ENCODE measurements at regions not wholly inside any gene's neighbourhood (a gene's known extent, or its start where the extent isn't known, plus 50 kb on each side); places are given as distances from the start of the nearest gene placed in this dataset.

DNA sequence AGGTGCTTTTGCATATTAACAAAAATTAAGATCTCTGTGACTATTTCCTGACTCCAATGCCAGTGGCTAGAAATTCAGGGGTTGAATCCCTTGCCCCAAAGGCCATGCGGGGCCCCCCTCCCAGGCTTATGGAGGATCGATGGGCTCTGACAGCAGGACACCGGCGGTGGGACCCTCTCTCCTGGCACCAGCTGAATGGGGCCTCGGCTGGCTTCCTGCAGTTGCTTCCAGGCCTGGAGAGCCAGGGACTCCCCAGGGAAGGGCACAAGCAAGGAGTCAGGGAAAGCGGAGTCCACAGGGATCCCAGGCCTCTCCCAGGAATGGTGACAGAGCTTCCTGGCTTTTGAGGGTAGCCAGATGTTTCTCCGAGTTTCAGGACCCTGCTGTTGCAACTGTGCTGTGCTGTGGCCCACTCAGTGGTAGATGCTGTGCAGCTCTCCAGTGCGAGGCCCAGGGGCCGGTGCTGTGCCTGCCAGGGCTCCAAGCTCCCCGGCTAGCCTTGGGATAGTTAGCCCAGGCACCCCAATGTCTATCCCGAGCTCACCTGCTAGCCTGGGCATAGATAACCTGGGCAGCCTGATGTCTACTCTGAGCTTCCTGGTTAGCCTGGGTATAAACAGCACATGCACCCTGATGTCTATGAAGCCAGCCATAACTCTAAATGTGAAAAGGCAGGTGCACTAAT is 372.6 kb downstream of the SHANK2 start:
- Histone ChIP-seq H3F3A (ENCODE audit: low read depth) (no peaks in the 10 kb centered on the region), H3K4me2 (no peak overlapping the region), H3K9me3 (ENCODE audit: low read depth) (no peaks in the 10 kb centered on the region), H3K36me3 (no peaks in the 10 kb centered on the region), H3K9ac (no peak overlapping the region), H3K27me3 (no peaks in the 10 kb centered on the region), H3K79me2 (ENCODE audit: low read depth) (no peaks in the 10 kb centered on the region), H3K4me1 (no peaks in the 10 kb centered on the region), H3K4me3 (no peak overlapping the region), H3K27ac (no peak overlapping the region), H4K20me1 (ENCODE audit: low read depth) (no peaks in the 10 kb centered on the region), H2AFZ (replicated peaks) (no peak overlapping the region)
- H3K9me3 Mint-ChIP-seq, result no peaks in the 10 kb centered on the region
- TF ChIP-seq EZH2phosphoT487 (IDR thresholded peaks at IDR 0.05) (no peak), EZH2 (IDR thresholded peaks at IDR 0.05) (no peak)
- TF ChIP-seq, protein P1, sequence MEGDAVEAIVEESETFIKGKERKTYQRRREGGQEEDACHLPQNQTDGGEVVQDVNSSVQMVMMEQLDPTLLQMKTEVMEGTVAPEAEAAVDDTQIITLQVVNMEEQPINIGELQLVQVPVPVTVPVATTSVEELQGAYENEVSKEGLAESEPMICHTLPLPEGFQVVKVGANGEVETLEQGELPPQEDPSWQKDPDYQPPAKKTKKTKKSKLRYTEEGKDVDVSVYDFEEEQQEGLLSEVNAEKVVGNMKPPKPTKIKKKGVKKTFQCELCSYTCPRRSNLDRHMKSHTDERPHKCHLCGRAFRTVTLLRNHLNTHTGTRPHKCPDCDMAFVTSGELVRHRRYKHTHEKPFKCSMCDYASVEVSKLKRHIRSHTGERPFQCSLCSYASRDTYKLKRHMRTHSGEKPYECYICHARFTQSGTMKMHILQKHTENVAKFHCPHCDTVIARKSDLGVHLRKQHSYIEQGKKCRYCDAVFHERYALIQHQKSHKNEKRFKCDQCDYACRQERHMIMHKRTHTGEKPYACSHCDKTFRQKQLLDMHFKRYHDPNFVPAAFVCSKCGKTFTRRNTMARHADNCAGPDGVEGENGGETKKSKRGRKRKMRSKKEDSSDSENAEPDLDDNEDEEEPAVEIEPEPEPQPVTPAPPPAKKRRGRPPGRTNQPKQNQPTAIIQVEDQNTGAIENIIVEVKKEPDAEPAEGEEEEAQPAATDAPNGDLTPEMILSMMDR (IDR thresholded peaks at IDR 0.05), result no peak
- H3K4me1 Mint-ChIP-seq, result peaks cover 22% of the 10 kb centered on the region
- H3K4me3 Mint-ChIP-seq, result no peak overlapping the region
- H3K36me3 Mint-ChIP-seq, result no peaks in the 10 kb centered on the region
- no peak for DNase-seq (ENCODE audit: low spot score)
- no peaks in the 10 kb centered on the region for H3K27me3 Mint-ChIP-seq (ENCODE audit: insufficient read depth, low read depth)
- H3K27ac Mint-ChIP-seq, result no peak overlapping the region

DNA sequence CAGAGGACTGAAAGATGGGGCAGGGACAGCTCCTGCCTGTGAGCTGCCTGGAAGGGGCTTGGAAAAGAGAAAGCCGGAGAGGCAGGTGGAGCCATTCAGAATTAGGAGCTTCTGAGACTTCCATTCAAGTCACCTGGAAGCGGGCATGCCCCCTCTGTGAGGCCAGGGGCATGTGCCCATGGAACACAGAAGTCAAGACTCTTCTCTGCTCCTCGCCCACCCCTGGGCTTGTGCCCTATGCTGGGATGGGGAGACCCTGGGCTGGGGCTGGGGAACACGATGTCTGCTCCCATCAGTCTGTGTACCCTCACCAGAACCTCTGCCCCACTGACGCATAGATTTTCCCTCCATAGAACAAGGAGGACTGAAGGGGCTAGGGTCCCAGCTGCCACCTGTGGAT is 372.0 kb downstream of the SHANK2 start:
- H3K27ac Mint-ChIP-seq, result no peak overlapping the region
- Histone ChIP-seq H3K79me2 (ENCODE audit: low read depth) (no peaks in the 10 kb centered on the region), H4K20me1 (ENCODE audit: low read depth) (no peaks in the 10 kb centered on the region), H3K4me2 (no peak overlapping the region), H3K36me3 (no peaks in the 10 kb centered on the region), H3K4me1 (peaks cover under 1% of the 10 kb centered on the region), H2AFZ (replicated peaks) (no peak overlapping the region), H3K9ac (no peak overlapping the region), H3K27me3 (no peaks in the 10 kb centered on the region), H3K4me3 (no peak overlapping the region), H3K9me3 (ENCODE audit: low read depth) (no peaks in the 10 kb centered on the region), H3K27ac (no peak overlapping the region), H3F3A (ENCODE audit: low read depth) (no peaks in the 10 kb centered on the region)
- TF ChIP-seq EZH2phosphoT487 (IDR thresholded peaks at IDR 0.05) (no peak), EZH2 (IDR thresholded peaks at IDR 0.05) (no peak)
- TF ChIP-seq, protein P1 (IDR thresholded peaks at IDR 0.05), result no peak
- H3K4me1 Mint-ChIP-seq, result peaks cover 27% of the 10 kb centered on the region
- no peaks in the 10 kb centered on the region for H3K36me3 Mint-ChIP-seq
- DNase-seq (ENCODE audit: low spot score), result no peak
- no peaks in the 10 kb centered on the region for H3K27me3 Mint-ChIP-seq (ENCODE audit: insufficient read depth, low read depth)
- H3K9me3 Mint-ChIP-seq, result no peaks in the 10 kb centered on the region
- H3K4me3 Mint-ChIP-seq, result no peak overlapping the region

DNA sequence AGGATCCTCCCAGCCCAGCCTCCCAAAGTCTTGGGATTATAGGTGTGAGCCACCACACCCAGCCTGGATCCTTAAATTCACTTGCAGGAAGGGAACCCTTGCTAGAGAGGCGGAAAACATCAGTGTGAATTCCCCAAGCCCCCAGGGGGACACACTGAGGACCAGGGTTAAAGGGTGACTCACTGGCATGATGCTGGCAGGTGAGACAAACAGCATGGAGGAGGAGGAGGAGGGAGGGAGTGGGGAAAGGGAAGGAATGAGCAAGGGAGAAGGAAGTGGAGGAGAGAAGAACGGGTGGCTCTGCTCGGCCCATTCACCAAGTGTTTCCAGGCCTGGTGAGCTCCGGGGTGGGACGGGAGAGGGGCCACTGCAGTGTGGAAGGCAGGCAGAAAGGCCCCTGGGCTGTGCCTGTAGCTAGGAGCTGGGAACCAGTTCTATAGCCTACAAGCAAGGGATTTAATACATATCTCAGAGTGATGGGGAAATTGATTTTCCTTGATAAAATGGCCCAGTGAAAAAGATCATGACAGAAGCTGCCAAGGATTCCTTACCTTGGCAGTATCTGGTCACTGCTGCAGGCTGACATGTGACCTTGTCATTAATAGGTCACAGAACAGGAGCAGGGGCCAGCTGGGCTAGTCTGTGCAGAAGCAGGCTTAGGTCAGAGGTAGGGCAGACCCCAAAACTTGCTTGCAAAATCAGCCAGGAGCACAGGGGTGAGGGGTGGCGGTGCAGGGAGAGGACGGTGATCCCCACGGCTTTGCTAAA is 370.2 kb downstream of the SHANK2 start:
- no peaks in the 10 kb centered on the region for H3K9me3 Mint-ChIP-seq
- no peak overlapping the region for H3K4me3 Mint-ChIP-seq
- no peak overlapping the region for H3K4me2 ChIP-seq
- no peak for DNase-seq (ENCODE audit: low spot score)
- TF ChIP-seq EZH2phosphoT487 (IDR thresholded peaks at IDR 0.05), result no peak
- TF ChIP-seq EZH2 (IDR thresholded peaks at IDR 0.05), result no peak
- TF ChIP-seq, protein P1 (IDR thresholded peaks at IDR 0.05), result no peak
- peaks cover 18% of the 10 kb centered on the region for H3K4me1 ChIP-seq
- peaks cover 14% of the 10 kb centered on the region for H3F3A ChIP-seq (ENCODE audit: low read depth)
- no peak overlapping the region for H3K27ac Mint-ChIP-seq
- H3K9me3 ChIP-seq (ENCODE audit: low read depth), result no peaks in the 10 kb centered on the region
- H3K27me3 Mint-ChIP-seq (ENCODE audit: insufficient read depth, low read depth), result peaks cover 3% of the 10 kb centered on the region
- H3K4me1 Mint-ChIP-seq, result peaks cover 36% of the 10 kb centered on the region
- no peaks in the 10 kb centered on the region for H3K27me3 ChIP-seq
- H3K9ac ChIP-seq, result no peak overlapping the region
- no peak overlapping the region for H3K27ac ChIP-seq
- no peaks in the 10 kb centered on the region for H4K20me1 ChIP-seq (ENCODE audit: low read depth)
- no peaks in the 10 kb centered on the region for H3K36me3 ChIP-seq
- no peaks in the 10 kb centered on the region for H3K79me2 ChIP-seq (ENCODE audit: low read depth)
- no peaks in the 10 kb centered on the region for H3K36me3 Mint-ChIP-seq
- H2AFZ ChIP-seq (replicated peaks), result no peak overlapping the region
- no peak overlapping the region for H3K4me3 ChIP-seq

Data from neural progenitor cell (in vitro differentiated cells).